CD14-positive monocyte (primary cell): ENCODE measurements at regions not wholly inside any gene's neighbourhood (a gene's known extent, or its start where the extent isn't known, plus 50 kb on each side); places are given as distances from the start of the nearest gene placed in this dataset.

Experiments
- DNase-seq, 3 donors: peaks; one replicate each; pipeline ENCODE4 v3.0.0-alpha.2; 2011 to 2022
- H2AFZ ChIP-seq: 2 replicates; pipeline ENCODE4 v1.6.0; 2012; ENCODE audit warnings: mild to moderate bottlenecking, low read depth, low read length, inconsistent platforms; ENCODE audit not compliant: insufficient read depth, poor library complexity, severe bottlenecking
- H3K27ac ChIP-seq, 2 donors: 1 replicate in 1 of 2; 2 replicates in 1 of 2; pipeline ENCODE4 v1.5.1; 2012 to 2013; ENCODE audit warnings: low read length in 2 of 2, control low read depth in 1 of 2, inconsistent platforms in 1 of 2, low read depth in 1 of 2, mild to moderate bottlenecking in 1 of 2
- H3K27me3 ChIP-seq, 2 donors: one replicate each; pipeline versions ENCODE4 v1.6.0 to v1.6.1; 2011 to 2013; ENCODE audit warnings: low read length in 2 of 2; ENCODE audit not compliant: control insufficient read depth in 2 of 2, insufficient read depth in 2 of 2
- H3K36me3 ChIP-seq, 2 donors: replicated peaks in 1 of 2; 1 replicate in 1 of 2; 2 replicates in 1 of 2; pipeline versions ENCODE4 v1.5.1 to v1.6.1; 2012 to 2013; ENCODE audit warnings: low read length in 2 of 2, control low read depth in 1 of 2, inconsistent platforms in 1 of 2, mild to moderate bottlenecking in 1 of 2; ENCODE audit not compliant: insufficient read depth in 2 of 2, control insufficient read depth in 1 of 2
- H3K4me1 ChIP-seq, 2 donors: 1 replicate in 1 of 2; 2 replicates in 1 of 2; pipeline versions ENCODE4 v1.5.1 to v1.6.1; 2012 to 2013; ENCODE audit warnings: low read length in 2 of 2, control low read depth in 1 of 2, inconsistent platforms in 1 of 2, mild to moderate bottlenecking in 1 of 2, moderate library complexity in 1 of 2; ENCODE audit not compliant: insufficient read depth in 2 of 2, control insufficient read depth in 1 of 2
- H3K4me2 ChIP-seq: replicated peaks from 2 replicates; pipeline ENCODE3; 2012; ENCODE audit warnings: low read length, moderate library complexity, mild to moderate bottlenecking; ENCODE audit not compliant: poor library complexity, severe bottlenecking; ENCODE audit errors: extremely low read depth
- H3K4me3 ChIP-seq, 3 experiments: fragments of 200-600 bp in 1 of 3; sonication (generic) in 1 of 3; replicated peaks in 1 of 3; 1 replicate in 2 of 3; 2 replicates in 1 of 3; pipeline ENCODE4 v1.5.1; 2011 to 2013; ENCODE audit warnings: low read length in 3 of 3, mild to moderate bottlenecking in 3 of 3, control low read depth in 2 of 3, low read depth in 2 of 3, inconsistent platforms in 1 of 3, moderate library complexity in 1 of 3
- H3K79me2 ChIP-seq: 2 replicates; pipeline ENCODE4 v1.6.0; 2012; ENCODE audit warnings: mild to moderate bottlenecking, control low read depth, inconsistent platforms, low read length, moderate library complexity; ENCODE audit not compliant: insufficient read depth
- H3K9ac ChIP-seq: 2 replicates; pipeline ENCODE4 v1.6.0; 2017; ENCODE audit warnings: low read length, mild to moderate bottlenecking; ENCODE audit not compliant: insufficient read depth, poor library complexity, severe bottlenecking
- H3K9me3 ChIP-seq, 2 donors: replicated peaks in 1 of 2; 1 replicate in 1 of 2; 2 replicates in 1 of 2; pipeline versions ENCODE4 v1.5.1 to v1.6.1; 2012 to 2013; ENCODE audit warnings: low read length in 2 of 2, control low read depth in 1 of 2; ENCODE audit not compliant: control insufficient read depth in 1 of 2, insufficient read depth in 1 of 2
- H4K20me1 ChIP-seq: 2 replicates; pipeline ENCODE4 v1.6.0; 2012; ENCODE audit warnings: mild to moderate bottlenecking, low read length, control low read depth, moderate library complexity; ENCODE audit not compliant: insufficient read depth
- H3K27ac Mint-ChIP-seq, 7 donors: one replicate each; pipeline ENCODE4 v1.8.0; 2020; ENCODE audit warnings: mild to moderate bottlenecking in 7 of 7, mixed read lengths in 7 of 7, moderate library complexity in 6 of 7, inconsistent platforms in 2 of 7
- H3K27me3 Mint-ChIP-seq, 3 donors: one replicate each; pipeline ENCODE4 v1.8.0; 2021 to 2022; ENCODE audit warnings: low read depth in 3 of 3, mild to moderate bottlenecking in 3 of 3, mixed read lengths in 3 of 3, moderate library complexity in 3 of 3, inconsistent platforms in 1 of 3
- H3K36me3 Mint-ChIP-seq, 2 donors: one replicate each; pipeline ENCODE4 v1.8.0; 2020; ENCODE audit warnings: mixed read lengths in 2 of 2, inconsistent platforms in 1 of 2, mild to moderate bottlenecking in 1 of 2
- H3K4me1 Mint-ChIP-seq: one replicate; pipeline ENCODE4 v1.8.0; 2020; ENCODE audit warnings: mild to moderate bottlenecking, mixed read lengths
- H3K4me3 Mint-ChIP-seq, 2 donors: one replicate each; pipeline ENCODE4 v1.8.0; 2020; ENCODE audit warnings: mild to moderate bottlenecking in 2 of 2, mixed read lengths in 2 of 2, moderate library complexity in 1 of 2
- H3K9me3 Mint-ChIP-seq, 7 donors: one replicate each; pipeline ENCODE4 v1.8.0; 2020 to 2022; ENCODE audit warnings: mixed read lengths in 7 of 7, mild to moderate bottlenecking in 6 of 7, moderate library complexity in 6 of 7, inconsistent platforms in 2 of 7
- WGBS: methylation state at CpG from one replicate; pipeline ENCODE4 v1.1.5; 2013; ENCODE audit warnings: missing lambda C conversion rate; ENCODE audit not compliant: insufficient coverage; 5-methylcytosine and 5-hydroxymethylcytosine counted together
- intact Hi-C, 2 donors: fragments of 100-400 bp; cut with micrococcal nuclease; formaldehyde crosslinking; loops; one replicate each; pipeline versions ENCODE4 v1.15.0 to v1.15.1; 2023
- TF ChIP-seq, protein P1 (sequence below): fragments of 200-600 bp; IDR thresholded peaks from one replicate; pipeline ENCODE4 v1.8.0; 2022; ENCODE audit warnings: antibody characterized with exemption, mild to moderate bottlenecking

- Histone ChIP-seq H3K4me2 (no peak overlapping the region), H3K79me2 (no peaks in the 10 kb centered on the region), H2AFZ (no peak overlapping the region), H3K27ac (no peak overlapping the region), H3K36me3 (no peaks in the 10 kb centered on the region), H3K27me3 (no peaks in the 10 kb centered on the region), H3K4me1 (no peaks in the 10 kb centered on the region), H3K4me3 (no peak overlapping the region), H4K20me1 (no peaks in the 10 kb centered on the region), H3K9me3 (no peaks in the 10 kb centered on the region), H3K9ac (no peak overlapping the region)
- Mint-ChIP-seq H3K4me1 (peaks cover 9% of the 10 kb centered on the region), H3K27me3 (peaks cover 0 to 4% (median 0%) of the 10 kb centered on the region in 3 donors), H3K9me3 (peaks cover 0 to 4% (median 2%) of the 10 kb centered on the region in 7 donors), H3K36me3 (no peaks in the 10 kb centered on the region), H3K27ac (no peak overlapping the region), H3K4me3 (no peak overlapping the region)
- no peak for DNase-seq
- WGBS = 80% methylated on average over 1 of the region's 4 CpGs
- TF ChIP-seq, protein P1, sequence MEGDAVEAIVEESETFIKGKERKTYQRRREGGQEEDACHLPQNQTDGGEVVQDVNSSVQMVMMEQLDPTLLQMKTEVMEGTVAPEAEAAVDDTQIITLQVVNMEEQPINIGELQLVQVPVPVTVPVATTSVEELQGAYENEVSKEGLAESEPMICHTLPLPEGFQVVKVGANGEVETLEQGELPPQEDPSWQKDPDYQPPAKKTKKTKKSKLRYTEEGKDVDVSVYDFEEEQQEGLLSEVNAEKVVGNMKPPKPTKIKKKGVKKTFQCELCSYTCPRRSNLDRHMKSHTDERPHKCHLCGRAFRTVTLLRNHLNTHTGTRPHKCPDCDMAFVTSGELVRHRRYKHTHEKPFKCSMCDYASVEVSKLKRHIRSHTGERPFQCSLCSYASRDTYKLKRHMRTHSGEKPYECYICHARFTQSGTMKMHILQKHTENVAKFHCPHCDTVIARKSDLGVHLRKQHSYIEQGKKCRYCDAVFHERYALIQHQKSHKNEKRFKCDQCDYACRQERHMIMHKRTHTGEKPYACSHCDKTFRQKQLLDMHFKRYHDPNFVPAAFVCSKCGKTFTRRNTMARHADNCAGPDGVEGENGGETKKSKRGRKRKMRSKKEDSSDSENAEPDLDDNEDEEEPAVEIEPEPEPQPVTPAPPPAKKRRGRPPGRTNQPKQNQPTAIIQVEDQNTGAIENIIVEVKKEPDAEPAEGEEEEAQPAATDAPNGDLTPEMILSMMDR = no peak
- intact Hi-C loops = no loop called here
Observed at GRCh38 chr3:34504775-34505174, 706.3 kb downstream of the PDCD6IP start.

GRCh38 chr3:34508732-34509131 is 710.3 kb downstream of the PDCD6IP start:
- Histone ChIP-seq H3K27me3 (no peaks in the 10 kb centered on the region), H3K4me3 (no peak overlapping the region), H3K4me2 (no peak overlapping the region), H3K9ac (no peak overlapping the region), H3K27ac (no peak overlapping the region), H4K20me1 (no peaks in the 10 kb centered on the region), H2AFZ (no peak overlapping the region), H3K9me3 (no peaks in the 10 kb centered on the region), H3K4me1 (no peaks in the 10 kb centered on the region), H3K79me2 (no peaks in the 10 kb centered on the region), H3K36me3 (no peaks in the 10 kb centered on the region)
- no peak overlapping the region for H3K27ac Mint-ChIP-seq
- no peaks in the 10 kb centered on the region for H3K36me3 Mint-ChIP-seq
- DNase-seq = no peak
- TF ChIP-seq, protein P1 = no peak
- peaks cover 0 to 4% (median 2%) of the 10 kb centered on the region in 3 donors for H3K27me3 Mint-ChIP-seq
- H3K9me3 Mint-ChIP-seq = peaks cover 0 to 6% (median 2%) of the 10 kb centered on the region in 7 donors
- no peak overlapping the region for H3K4me3 Mint-ChIP-seq
- H3K4me1 Mint-ChIP-seq = peaks cover 9% of the 10 kb centered on the region
- intact Hi-C loops = no loop called here
